Stomach (tissue), 4 donors: ENCODE measurements at regions not wholly inside any gene's neighbourhood (a gene's known extent, or its start where the extent isn't known, plus 50 kb on each side); places are given as distances from the start of the nearest gene placed in this dataset.

Experiments
- CTCF ChIP-seq, 7 experiments: fragments of 450-650 bp in 4 of 7; fragments of 200-600 bp in 3 of 7; sonication (generic) in 3 of 7; IDR thresholded peaks; one replicate each; pipeline ENCODE4 v1.5.1; 2016 to 2019; ENCODE audit warnings: antibody characterized with exemption in 7 of 7, control low read depth in 2 of 7, mild to moderate bottlenecking in 1 of 7
- POLR2A ChIP-seq, 4 donors: fragments of 450-650 bp; IDR thresholded peaks; one replicate each; pipeline ENCODE4 v1.6.1; 2016; ENCODE audit warnings: antibody characterized with exemption in 4 of 4, control low read depth in 2 of 4, mild to moderate bottlenecking in 1 of 4, moderate library complexity in 1 of 4

GRCh38 chr3:66854601-66855151 is 143.4 kb upstream of the KBTBD8 start:
- TF ChIP-seq POLR2A (IDR thresholded peaks at IDR 0.05) (no peak), CTCF (IDR thresholded peaks at IDR 0.05) (no peak)
